ENCODE measurements at regions not wholly inside any gene's neighbourhood (a gene's known extent, or its start where the extent isn't known, plus 50 kb on each side); places are given as distances from the start of the nearest gene placed in this dataset.
"Not testable (repeated sequence)": the region's sequence is repeated elsewhere in the genome, so short reads cannot be mapped to it uniquely, and the experiment has no call there.

DNA sequence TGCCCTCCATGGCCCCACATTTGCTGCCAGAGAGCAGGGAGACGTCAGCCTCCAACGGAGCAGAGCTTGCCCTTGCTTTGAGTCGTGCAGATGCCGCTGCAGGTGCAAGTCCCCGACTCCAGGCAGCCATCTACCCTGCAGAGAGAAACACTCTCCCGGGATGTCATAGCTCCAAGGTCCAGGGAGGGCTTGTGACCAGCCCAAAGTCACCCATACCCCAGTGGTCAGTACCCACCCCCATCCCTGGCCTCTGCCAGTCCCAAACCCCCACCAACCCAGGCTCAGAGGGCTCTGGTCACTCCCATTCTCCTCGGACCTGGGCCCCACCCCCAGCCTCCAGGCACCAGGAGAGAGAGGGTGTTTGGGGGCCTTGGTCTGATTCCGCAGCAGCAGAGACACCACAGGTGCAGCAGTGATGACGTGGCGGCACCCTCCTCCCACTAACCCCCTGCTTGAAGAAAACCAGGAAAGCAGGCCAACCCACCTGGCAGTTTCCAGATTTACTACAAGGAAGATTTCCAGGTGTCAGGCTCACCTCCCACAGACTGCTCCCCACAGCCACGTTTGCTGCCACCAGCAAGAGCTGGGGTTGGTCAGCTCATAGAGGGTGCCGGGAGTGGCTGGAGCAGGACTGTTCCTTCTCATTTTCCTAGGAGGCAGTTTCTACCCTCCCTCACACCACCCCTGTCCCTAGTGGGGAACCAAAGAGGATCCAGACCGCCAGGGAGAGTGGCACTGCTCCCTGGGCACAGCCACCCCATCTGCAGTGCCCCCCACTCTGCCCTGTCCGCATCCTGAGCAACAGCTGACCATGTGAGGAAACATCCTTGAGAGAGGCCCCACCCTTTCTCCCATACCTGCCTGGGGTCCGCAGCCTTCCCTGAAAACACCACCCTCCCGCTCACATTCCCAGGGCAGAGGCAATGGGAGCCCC, 132.4 kb downstream of the TNFRSF13B start:
- TF ChIP-seq, protein P1, sequence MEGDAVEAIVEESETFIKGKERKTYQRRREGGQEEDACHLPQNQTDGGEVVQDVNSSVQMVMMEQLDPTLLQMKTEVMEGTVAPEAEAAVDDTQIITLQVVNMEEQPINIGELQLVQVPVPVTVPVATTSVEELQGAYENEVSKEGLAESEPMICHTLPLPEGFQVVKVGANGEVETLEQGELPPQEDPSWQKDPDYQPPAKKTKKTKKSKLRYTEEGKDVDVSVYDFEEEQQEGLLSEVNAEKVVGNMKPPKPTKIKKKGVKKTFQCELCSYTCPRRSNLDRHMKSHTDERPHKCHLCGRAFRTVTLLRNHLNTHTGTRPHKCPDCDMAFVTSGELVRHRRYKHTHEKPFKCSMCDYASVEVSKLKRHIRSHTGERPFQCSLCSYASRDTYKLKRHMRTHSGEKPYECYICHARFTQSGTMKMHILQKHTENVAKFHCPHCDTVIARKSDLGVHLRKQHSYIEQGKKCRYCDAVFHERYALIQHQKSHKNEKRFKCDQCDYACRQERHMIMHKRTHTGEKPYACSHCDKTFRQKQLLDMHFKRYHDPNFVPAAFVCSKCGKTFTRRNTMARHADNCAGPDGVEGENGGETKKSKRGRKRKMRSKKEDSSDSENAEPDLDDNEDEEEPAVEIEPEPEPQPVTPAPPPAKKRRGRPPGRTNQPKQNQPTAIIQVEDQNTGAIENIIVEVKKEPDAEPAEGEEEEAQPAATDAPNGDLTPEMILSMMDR (IDR thresholded peaks at IDR 0.05) = not testable (repeated sequence)
- TF ChIP-seq POLR2A (IDR thresholded peaks at IDR 0.05) = not testable (repeated sequence)

Measured in upper lobe of left lung (tissue), 4 donors.